ENCODE measurements at regions not wholly inside any gene's neighbourhood (a gene's known extent, or its start where the extent isn't known, plus 50 kb on each side); places are given as distances from the start of the nearest gene placed in this dataset.

DNA sequence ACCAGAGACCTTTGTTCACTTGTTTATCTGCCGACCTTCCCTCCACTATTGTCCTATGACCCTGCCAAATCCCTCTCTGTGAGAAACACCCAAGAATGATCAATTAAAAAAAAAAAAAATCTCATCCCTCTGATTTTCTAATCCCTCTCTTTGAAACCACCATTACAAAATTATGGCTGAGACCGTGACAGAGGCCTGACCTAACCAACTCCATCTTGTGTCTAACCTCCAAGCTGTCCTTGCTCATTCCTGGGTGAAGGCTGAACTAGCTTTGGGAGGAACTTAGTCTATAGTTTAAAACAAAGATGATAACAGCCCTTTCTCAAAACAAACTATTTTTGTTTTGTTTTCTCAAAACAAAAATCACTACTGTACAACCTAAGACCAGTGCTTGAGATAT is 474.5 kb downstream of the TMEM114 start:
- TF ChIP-seq EZH2phosphoT487 (IDR thresholded peaks at IDR 0.05; ENCODE audit: low read length) (no peak), EZH2 (optimal IDR thresholded peaks at IDR 0.05; ENCODE audit: low read depth, low read length) (no peak)

Data from MM.1S (cell line).